ENCODE measurements at regions not wholly inside any gene's neighbourhood (a gene's known extent, or its start where the extent isn't known, plus 50 kb on each side); places are given as distances from the start of the nearest gene placed in this dataset.

- TF ChIP-seq EZH2phosphoT487 (IDR thresholded peaks at IDR 0.05; ENCODE audit: insufficient read depth, low read depth) (no peak), EZH2 (IDR thresholded peaks at IDR 0.05; ENCODE audit: insufficient read depth, poor library complexity, severe bottlenecking) (no peak)
These were observed 66.2 kb downstream of the DRD1 start for GRCh38 chr5:175377816-175378215.
